Sigmoid colon (tissue), 6 donors: ENCODE measurements at regions not wholly inside any gene's neighbourhood (a gene's known extent, or its start where the extent isn't known, plus 50 kb on each side); places are given as distances from the start of the nearest gene placed in this dataset.

Experiments
- DNase-seq: peaks from one replicate; pipeline ENCODE4 v3.0.0-alpha.2; 2019
- H3K27ac ChIP-seq, 4 donors: fragments of 200-600 bp; sonication (generic); one replicate each; pipeline ENCODE4 v1.5.1; 2016 to 2019; ENCODE audit warnings: mild to moderate bottlenecking in 1 of 4
- H3K27me3 ChIP-seq, 3 donors: fragments of 200-600 bp; sonication (generic); one replicate each; pipeline ENCODE4 v1.5.1; 2019; ENCODE audit warnings: mild to moderate bottlenecking in 1 of 3
- H3K36me3 ChIP-seq, 4 donors: fragments of 200-600 bp; sonication (generic); one replicate each; pipeline ENCODE4 v1.5.1; 2016 to 2019
- H3K4me1 ChIP-seq, 4 donors: fragments of 200-600 bp; sonication (generic); one replicate each; pipeline ENCODE4 v1.5.1; 2017 to 2019
- H3K4me3 ChIP-seq, 4 donors: fragments of 200-600 bp; sonication (generic); one replicate each; pipeline ENCODE4 v1.5.1; 2017 to 2019; ENCODE audit warnings: mild to moderate bottlenecking in 2 of 4, moderate library complexity in 1 of 4
- H3K9me3 ChIP-seq, 4 donors: fragments of 200-600 bp in 3 of 4; sonication (generic) in 3 of 4; one replicate each; pipeline versions ENCODE4 v1.5.1 to v1.6.1; 2013 to 2019
- CTCF ChIP-seq, 4 experiments: fragments of 450-650 bp in 3 of 4; fragments of 200-600 bp in 1 of 4; IDR thresholded peaks; one replicate each; pipeline ENCODE4 v1.5.1; 2016 to 2019; ENCODE audit warnings: antibody characterized with exemption in 4 of 4, mild to moderate bottlenecking in 3 of 4, moderate library complexity in 2 of 4
- EP300 ChIP-seq, 4 donors: sonication (generic); formaldehyde crosslinking; IDR thresholded peaks; one replicate each; pipeline ENCODE4 v1.6.1; 2017; ENCODE audit warnings: antibody characterized with exemption in 4 of 4
- POLR2A ChIP-seq, 2 donors: fragments of 450-650 bp; IDR thresholded peaks; one replicate each; pipeline ENCODE4 v1.6.1; 2016; ENCODE audit warnings: antibody characterized with exemption in 2 of 2, mild to moderate bottlenecking in 2 of 2, moderate library complexity in 2 of 2
- POLR2AphosphoS5 ChIP-seq, 4 donors: sonication (generic); formaldehyde crosslinking; IDR thresholded peaks; one replicate each; pipeline ENCODE4 v1.6.1; 2017; ENCODE audit warnings: antibody characterized with exemption in 4 of 4
- WGBS, 2 donors: extraction: QIAGEN DNeasy Blood & Tissue Kit; methylation state at CpG; one replicate each; pipeline ENCODE4 v1.1.7; 2013; 5-methylcytosine and 5-hydroxymethylcytosine counted together
- intact Hi-C: fragments of 100-400 bp; cut with DNase I; formaldehyde crosslinking; loops from one replicate; pipeline ENCODE4 v1.15.1; 2023
- donor health status: healthy with polysubstance abuse.
- donor health status: healthy.

- Histone ChIP-seq H3K27ac (no peak overlapping the region), H3K27me3 (no peaks in the 10 kb centered on the region), H3K36me3 (no peaks in the 10 kb centered on the region), H3K9me3 (no peaks in the 10 kb centered on the region), H3K4me1 (no peaks in the 10 kb centered on the region), H3K4me3 (no peak overlapping the region)
- 83 to 84% methylated on average over 1 of the region's 1 CpG for WGBS, 2 donors
- intact Hi-C loops, result no loop called here
- DNase-seq, result no peak
- TF ChIP-seq CTCF (IDR thresholded peaks at IDR 0.05) (no peak), EP300 (IDR thresholded peaks at IDR 0.05) (no peak), POLR2A (IDR thresholded peaks at IDR 0.05) (no peak), POLR2AphosphoS5 (IDR thresholded peaks at IDR 0.05) (no peak)
These were observed 166.7 kb upstream of the DTNA start for GRCh38 chr18:34543356-34543755.

DNA sequence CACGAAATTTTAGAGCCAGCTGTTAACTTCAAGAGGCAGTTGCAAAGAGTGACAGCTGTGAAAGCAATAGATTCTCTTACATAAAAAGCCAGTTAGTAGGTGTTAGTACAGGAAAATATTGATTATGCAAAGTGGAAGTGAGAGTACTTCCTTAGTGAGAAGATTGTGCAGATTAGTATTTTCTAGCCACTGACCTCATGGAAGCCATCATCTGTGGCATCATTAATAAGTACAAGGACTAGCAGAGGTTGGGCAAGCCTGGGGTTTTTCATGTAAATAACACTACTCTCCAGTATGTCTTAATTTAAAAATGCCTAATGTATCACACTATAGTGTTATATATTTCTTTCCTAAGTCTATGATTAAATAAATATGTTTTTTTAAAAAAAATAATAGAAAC, 166.2 kb upstream of the DTNA start:
- TF ChIP-seq POLR2A (IDR thresholded peaks at IDR 0.05) (no peak), EP300 (IDR thresholded peaks at IDR 0.05) (no peak), CTCF (IDR thresholded peaks at IDR 0.05) (no peak), POLR2AphosphoS5 (IDR thresholded peaks at IDR 0.05) (no peak)
- intact Hi-C loops, result no loop called here
- 46 to 48% methylated on average over 1 of the region's 1 CpG for WGBS, 2 donors
- DNase-seq, result no peak
- no peaks in the 10 kb centered on the region for H3K36me3 ChIP-seq
- H3K9me3 ChIP-seq, result no peaks in the 10 kb centered on the region
- H3K4me3 ChIP-seq, result no peak overlapping the region
- no peak overlapping the region for H3K27ac ChIP-seq
- no peaks in the 10 kb centered on the region for H3K27me3 ChIP-seq
- H3K4me1 ChIP-seq, result no peaks in the 10 kb centered on the region

- Histone ChIP-seq H3K27me3 (no peaks in the 10 kb centered on the region), H3K4me1 (no peaks in the 10 kb centered on the region), H3K36me3 (no peaks in the 10 kb centered on the region), H3K27ac (no peak overlapping the region), H3K4me3 (no peak overlapping the region), H3K9me3 (no peaks in the 10 kb centered on the region)
- intact Hi-C loops, result no loop called here
- TF ChIP-seq POLR2A (IDR thresholded peaks at IDR 0.05), result no peak
- TF ChIP-seq POLR2AphosphoS5 (IDR thresholded peaks at IDR 0.05), result no peak
- no peak for TF ChIP-seq CTCF (IDR thresholded peaks at IDR 0.05)
- no peak for TF ChIP-seq EP300 (IDR thresholded peaks at IDR 0.05)
- WGBS, 2 donors, result 88 to 89% methylated on average over 3 of the region's 3 CpGs
- no peak for DNase-seq
These were observed 165.2 kb upstream of the DTNA start for GRCh38 chr18:34544930-34545329.

DNA sequence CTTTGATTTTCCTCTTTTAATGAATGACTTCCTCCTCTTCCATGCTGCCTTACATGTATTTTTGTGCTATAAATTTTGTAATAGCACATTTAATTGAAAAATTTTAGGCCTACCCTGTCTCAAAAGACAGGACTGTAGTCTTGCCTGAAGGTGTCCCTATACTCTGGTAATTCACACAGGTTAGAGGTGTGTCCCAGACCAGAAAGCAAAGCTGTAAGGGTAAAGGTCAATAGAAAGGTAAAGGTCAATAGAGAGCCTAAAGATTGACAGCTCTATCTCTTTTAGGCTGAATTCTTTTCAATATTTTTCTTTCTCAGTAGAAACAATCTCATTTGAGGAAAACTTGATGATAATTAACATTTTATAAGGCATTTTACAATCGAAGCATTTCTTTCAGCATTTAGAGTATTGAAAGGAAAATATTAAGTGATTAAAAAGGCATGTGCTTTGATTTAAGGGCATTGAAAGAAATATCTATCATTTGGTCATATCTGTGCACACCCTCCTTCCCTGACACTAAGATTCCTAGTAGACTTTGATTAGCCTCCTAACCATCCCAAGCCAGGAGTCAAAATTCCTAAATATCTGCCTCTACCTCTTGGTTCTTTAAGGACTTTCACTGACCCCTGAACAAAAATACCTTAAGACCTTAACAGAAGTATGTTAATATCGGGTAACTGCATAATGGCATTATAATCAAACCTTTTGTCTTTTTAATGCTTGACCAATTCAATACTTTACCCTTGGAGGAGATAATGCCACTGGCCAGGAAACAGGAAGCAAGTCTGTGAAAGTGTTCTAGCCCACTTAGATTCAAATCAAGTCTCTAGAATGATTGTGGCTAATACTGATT, 161.8 kb upstream of the DTNA start:
- Histone ChIP-seq H3K27ac (no peak overlapping the region), H3K4me3 (no peak overlapping the region), H3K4me1 (no peaks in the 10 kb centered on the region), H3K36me3 (no peaks in the 10 kb centered on the region), H3K27me3 (no peaks in the 10 kb centered on the region), H3K9me3 (no peaks in the 10 kb centered on the region)
- WGBS, 2 donors, result 47 to 68% methylated on average over 2 of the region's 2 CpGs
- intact Hi-C loops, result no loop called here
- no peak for TF ChIP-seq POLR2A (IDR thresholded peaks at IDR 0.05)
- TF ChIP-seq CTCF (IDR thresholded peaks at IDR 0.05), result no peak
- no peak for TF ChIP-seq POLR2AphosphoS5 (IDR thresholded peaks at IDR 0.05)
- TF ChIP-seq EP300 (IDR thresholded peaks at IDR 0.05), result no peak
- no peak for DNase-seq

DNA sequence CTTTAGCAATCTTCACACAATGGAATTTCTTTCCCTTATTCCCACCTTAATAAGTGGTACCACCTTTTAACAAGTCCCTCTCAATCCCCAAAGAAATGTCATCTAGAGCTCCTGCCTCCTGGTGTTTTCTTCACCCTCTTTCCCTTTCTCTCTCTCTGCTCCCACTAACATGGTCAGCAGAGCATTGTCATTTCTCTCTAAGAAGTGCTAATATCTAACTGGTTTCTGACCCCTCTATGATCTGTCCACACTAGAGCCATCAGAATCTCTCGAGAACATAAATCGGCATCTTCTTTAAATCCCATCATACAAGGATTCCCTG, 161.2 kb upstream of the DTNA start:
- 66 to 85% methylated on average over 2 of the region's 2 CpGs for WGBS, 2 donors
- Histone ChIP-seq H3K4me1 (no peaks in the 10 kb centered on the region), H3K36me3 (no peaks in the 10 kb centered on the region), H3K27me3 (no peaks in the 10 kb centered on the region), H3K4me3 (no peak overlapping the region), H3K9me3 (no peaks in the 10 kb centered on the region), H3K27ac (no peak overlapping the region)
- DNase-seq, result no peak
- no peak for TF ChIP-seq CTCF (IDR thresholded peaks at IDR 0.05)
- no peak for TF ChIP-seq POLR2A (IDR thresholded peaks at IDR 0.05)
- no peak for TF ChIP-seq EP300 (IDR thresholded peaks at IDR 0.05)
- no peak for TF ChIP-seq POLR2AphosphoS5 (IDR thresholded peaks at IDR 0.05)
- intact Hi-C loops, result no loop called here
